ENCODE measurements at regions not wholly inside any gene's neighbourhood (a gene's known extent, or its start where the extent isn't known, plus 50 kb on each side); places are given as distances from the start of the nearest gene placed in this dataset.

GRCh38 chr12:78732481-78732880 is 132.1 kb upstream of the SYT1 start:
- Histone ChIP-seq H2AK9ac (replicated peaks; ENCODE audit: low read depth, low read length, poor library complexity) (no peak overlapping the region), H3K9me3 (ENCODE audit: control insufficient read depth, insufficient read depth, low read length) (no peaks in the 10 kb centered on the region), H3K4me2 (ENCODE audit: low read depth, low read length) (no peak overlapping the region), H3K4me1 (ENCODE audit: control insufficient read depth, insufficient read depth, low read length) (no peaks in the 10 kb centered on the region), H3K27ac (ENCODE audit: insufficient read depth, low read length) (no peak overlapping the region), H3K9ac (ENCODE audit: low read depth, low read length) (no peak overlapping the region), H3K9me1 (ENCODE audit: insufficient read depth, low read length) (no peaks in the 10 kb centered on the region), H4K20me1 (ENCODE audit: insufficient read depth, low read length) (no peaks in the 10 kb centered on the region), H3K79me1 (ENCODE audit: low read depth in 1 of 2, low read length in 2 of 2) (no peaks in the 10 kb centered on the region), H3K27me3 (ENCODE audit: control insufficient read depth, insufficient read depth, low read length) (no peaks in the 10 kb centered on the region), H4K91ac (ENCODE audit: insufficient read depth, low read depth, low read length) (no peak overlapping the region), H3K18ac (ENCODE audit: low read depth, low read length) (no peak overlapping the region), H3K36me3 (ENCODE audit: control insufficient read depth, insufficient read depth, low read length) (no peaks in the 10 kb centered on the region), H2AK5ac (ENCODE audit: low read depth, low read length) (no peak overlapping the region), H2AFZ (replicated peaks; ENCODE audit: low read length, poor library complexity) (no peak overlapping the region), H4K5ac (ENCODE audit: low read depth, low read length) (no peak overlapping the region), H2BK20ac (ENCODE audit: low read depth, low read length) (no peak overlapping the region), H2BK120ac (ENCODE audit: low read depth, low read length) (no peak overlapping the region), H3K4ac (ENCODE audit: low read depth, low read length) (no peak overlapping the region), H2BK15ac (ENCODE audit: low read depth, low read length) (no peak overlapping the region), H3K23ac (ENCODE audit: low read depth, low read length) (no peak overlapping the region), H2BK5ac (ENCODE audit: low read depth, low read length, poor library complexity, severe bottlenecking) (no peak overlapping the region), H3K14ac (replicated peaks; ENCODE audit: low read depth, low read length) (no peak overlapping the region), H4K8ac (ENCODE audit: low read depth in 2 of 2, low read length in 2 of 2) (no peak overlapping the region), H3K56ac (ENCODE audit: extremely low read depth, insufficient read depth, low read length) (no peak overlapping the region), H3K4me3 (ENCODE audit: insufficient read depth, low read depth, low read length) (no peak overlapping the region)
- no CpG with 5 or more reads among the region's 1 CpG for WGBS, 2 experiments (ENCODE audit: extremely low coverage in 2 of 2, insufficient read length in 1 of 2)
- ChIA-PET CTCF (interaction anchor here (0.9 kb wide), 1 partner anchor 12 kb away, joined by 5 read pairs; no protein-coding TSS in a partner anchor), POLR2A (ENCODE audit: unreplicated experiment) (no interaction called here)
- dilution Hi-C loops (cut with HindIII; ENCODE audit: low sequenced_read_pairs, unreplicated experiment) (no loop called here), in situ Hi-C loops (cut with MboI; ENCODE audit: low sequenced_read_pairs) (no loop called here), intact Hi-C loops (cut with micrococcal nuclease) (no loop called here)
- DNase-seq (no peak), ATAC-seq (ENCODE audit: low read depth) (no peak)
- TF ChIP-seq POLR2A (IDR thresholded peaks at IDR 0.05; ENCODE audit: low read depth, low read length), result no peak
- TF ChIP-seq CHD1 (IDR thresholded peaks at IDR 0.05; ENCODE audit: low read depth, low read length), result no peak
- TF ChIP-seq RFX5 (IDR thresholded peaks at IDR 0.05; ENCODE audit: low read depth, low read length), result no peak
- no peak for TF ChIP-seq FOS (IDR thresholded peaks at IDR 0.05; ENCODE audit: low read depth, low read length)
- TF ChIP-seq USF2 (IDR thresholded peaks at IDR 0.05; ENCODE audit: low read depth, low read length), result no peak
- TF ChIP-seq RAD21 (IDR thresholded peaks at IDR 0.05; ENCODE audit: low read length), result no peak
- no peak for TF ChIP-seq MAFK (IDR thresholded peaks at IDR 0.05; ENCODE audit: low read depth, low read length)
- TF ChIP-seq CEBPB (IDR thresholded peaks at IDR 0.05; ENCODE audit: low read depth, low read length), result no peak
- no peak for TF ChIP-seq RCOR1 (IDR thresholded peaks at IDR 0.05; ENCODE audit: insufficient replicate concordance, low read length)
- TF ChIP-seq MAZ (IDR thresholded peaks at IDR 0.05; ENCODE audit: borderline replicate concordance, low read depth, low read length), result no peak
- no peak for TF ChIP-seq ELK1 (IDR thresholded peaks at IDR 0.05; ENCODE audit: borderline replicate concordance, low read depth, low read length)
- TF ChIP-seq MXI1 (IDR thresholded peaks at IDR 0.05; ENCODE audit: borderline replicate concordance, low read depth, low read length), result no peak
- TF ChIP-seq SMC3 (IDR thresholded peaks at IDR 0.05; ENCODE audit: low read depth, low read length), result no peak
- TF ChIP-seq CTCF (conservative IDR thresholded peaks at IDR 0.05; ENCODE audit: low read depth, low read length), result no peak
- no TSS peak for BruUV-seq (replicated peaks)
